Hypothalamus (tissue), 51 donors: ENCODE measurements at regions not wholly inside any gene's neighbourhood (a gene's known extent, or its start where the extent isn't known, plus 50 kb on each side); places are given as distances from the start of the nearest gene placed in this dataset.
A peak's percentile ranks its signal among the peaks of the same experiment; 100 is the strongest.

Experiments
- DNase-seq, 51 donors: peaks; one replicate each; lab custom pipeline; 2025; lab: John Stamatoyannopoulos, UW

DNA sequence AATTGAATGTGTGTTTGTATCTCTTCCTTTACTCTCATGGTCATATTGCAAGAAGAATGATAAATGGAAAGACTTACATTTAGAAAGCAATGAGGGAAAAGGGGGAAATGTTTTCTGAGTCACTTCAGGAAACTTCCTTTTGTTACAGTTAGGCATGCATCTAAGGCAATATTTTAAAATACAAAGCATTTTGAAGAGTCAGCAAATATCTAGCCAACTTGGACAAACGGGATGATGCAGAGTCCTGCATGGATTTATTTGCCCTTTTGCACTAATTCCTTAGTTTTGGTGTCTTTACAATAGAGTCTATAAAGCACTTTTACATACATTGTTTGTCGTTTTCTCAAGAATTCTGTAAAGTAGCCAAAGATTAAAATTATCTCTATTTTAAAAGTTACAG lies 286.2 kb upstream of the UBE2E2 start:
- no peak for DNase-seq

DNA sequence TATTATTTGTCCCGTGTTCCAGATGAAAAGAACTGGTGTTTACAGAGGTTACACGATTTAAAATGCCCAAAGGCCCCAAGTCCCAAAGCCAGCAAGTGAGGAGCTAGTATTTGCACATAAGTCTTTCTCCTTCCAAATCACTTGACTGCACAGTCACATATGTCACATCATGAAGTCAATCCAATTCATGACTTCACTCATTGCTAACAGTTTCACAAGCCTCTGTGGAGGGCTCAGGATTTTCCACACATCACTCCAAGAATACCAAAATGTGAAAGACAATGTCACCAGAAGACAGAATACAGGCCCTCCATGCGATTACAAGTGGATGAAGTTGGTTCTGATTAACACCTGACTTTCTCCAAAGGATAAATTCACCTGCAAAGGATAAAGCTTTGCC lies 283.1 kb upstream of the UBE2E2 start:
- no peak for DNase-seq

DNA sequence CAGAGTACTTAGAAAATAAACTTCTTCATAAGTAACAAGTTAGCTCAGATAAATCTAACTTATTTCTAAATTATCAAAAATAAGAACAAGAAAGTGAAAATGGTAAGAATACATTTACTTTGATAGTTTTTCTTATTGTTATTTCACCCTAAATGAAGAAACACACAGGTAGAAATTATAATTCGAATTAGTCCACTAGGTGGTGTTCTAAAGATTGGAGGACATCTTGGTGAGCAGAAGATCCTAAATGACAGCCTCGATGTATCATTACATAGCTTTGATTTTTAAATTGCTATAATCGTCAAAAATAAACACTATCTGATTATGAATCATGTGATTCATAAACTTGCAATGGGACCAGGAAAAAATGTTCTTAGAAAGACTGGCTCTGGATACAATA lies 280.8 kb upstream of the UBE2E2 start:
- DNase-seq = no peak

DNA sequence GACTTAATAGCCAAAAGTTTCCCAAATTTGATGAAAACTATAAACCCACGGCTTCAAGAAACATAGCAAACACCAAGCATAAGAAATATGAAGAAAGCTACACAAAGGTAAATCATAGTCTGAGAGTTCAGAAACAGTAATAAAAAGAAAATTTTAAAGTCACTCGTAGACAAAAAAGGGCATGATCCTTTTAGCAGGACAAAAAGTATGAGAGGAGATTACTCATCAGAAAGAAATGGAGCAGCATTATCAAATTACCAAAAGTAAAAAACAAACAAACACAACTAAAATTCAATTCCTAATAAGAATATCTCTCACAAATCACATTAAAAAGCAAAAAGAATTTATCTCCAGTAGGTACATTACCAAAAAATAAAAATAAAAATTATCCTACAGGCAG lies 279.4 kb upstream of the UBE2E2 start:
- DNase-seq = no peak

DNA sequence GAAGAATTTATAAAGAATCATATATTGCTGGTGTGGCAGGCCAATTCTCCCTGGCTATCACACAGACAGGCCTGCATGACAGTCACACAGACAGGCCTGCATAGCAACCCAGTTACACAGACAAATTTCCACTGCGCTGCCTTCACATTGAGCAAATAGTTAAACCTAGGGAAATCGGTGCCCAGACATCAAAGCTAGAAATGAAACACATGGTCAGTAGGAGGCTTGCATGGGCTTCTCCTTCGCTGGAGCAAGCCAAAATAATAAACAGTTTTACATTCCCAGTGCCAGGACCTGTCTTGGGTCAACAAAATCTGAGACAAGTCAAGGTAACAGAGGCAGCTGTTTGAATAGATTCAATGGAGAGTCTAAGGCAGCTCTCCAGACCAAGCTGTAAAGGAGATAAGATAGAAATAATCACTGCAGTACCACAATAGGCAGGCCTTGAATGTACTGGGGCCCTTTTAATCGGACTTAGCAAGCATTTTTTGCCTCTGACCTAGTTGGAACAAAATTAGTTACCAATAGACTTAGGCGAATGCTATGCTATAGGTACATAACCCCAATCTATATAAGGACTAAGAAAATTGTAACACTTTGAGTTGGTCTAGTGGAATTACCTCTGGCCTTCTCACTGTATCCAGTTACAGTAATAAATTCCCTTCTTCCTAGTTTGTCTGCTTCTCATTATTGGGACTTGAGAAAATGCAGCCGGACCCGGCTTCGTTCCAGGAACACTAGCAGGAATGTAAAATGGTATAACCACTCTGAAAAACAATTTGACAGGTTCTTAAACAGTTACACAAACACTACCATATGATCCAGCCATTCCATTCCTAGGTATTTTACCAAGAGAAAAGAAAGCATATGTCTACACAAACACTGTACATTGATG lies 274.7 kb upstream of the UBE2E2 start:
- DNase-seq = no peak

DNA sequence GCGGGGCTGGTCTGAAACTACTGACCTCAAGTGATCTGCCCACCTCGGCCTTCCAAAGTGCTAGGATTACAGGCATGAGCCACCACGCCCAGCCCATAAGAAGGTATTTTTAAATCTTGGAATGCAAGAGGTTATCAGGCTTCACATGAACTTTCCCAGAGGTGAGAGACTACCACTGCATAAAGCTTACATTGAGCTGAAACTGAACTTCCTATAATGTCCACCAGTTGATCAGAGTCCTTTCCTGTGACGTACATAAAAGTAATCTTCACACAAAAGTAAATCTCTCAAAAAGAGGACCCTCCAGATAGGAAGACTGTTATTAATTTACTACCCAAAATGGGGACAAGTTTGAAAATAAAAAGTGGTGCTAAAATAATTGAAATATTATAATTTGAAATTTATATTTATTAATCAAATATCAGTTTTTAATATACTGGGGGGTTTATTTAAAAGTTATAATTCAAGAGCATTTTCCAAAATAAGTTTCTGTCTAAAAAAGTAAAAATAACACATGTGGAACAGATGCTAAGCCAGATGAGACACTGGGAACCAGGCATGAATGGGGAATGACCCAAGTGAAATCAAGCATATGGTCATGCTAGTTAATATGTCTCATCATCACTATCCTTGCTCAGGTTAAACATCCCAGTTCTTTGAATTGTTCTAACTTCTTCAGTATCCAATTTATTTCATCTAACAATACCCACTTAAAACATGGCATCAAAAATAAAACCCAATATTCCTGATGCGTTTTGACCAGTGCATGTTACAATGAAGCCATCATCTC lies 269.9 kb upstream of the UBE2E2 start:
- no peak for DNase-seq

DNA sequence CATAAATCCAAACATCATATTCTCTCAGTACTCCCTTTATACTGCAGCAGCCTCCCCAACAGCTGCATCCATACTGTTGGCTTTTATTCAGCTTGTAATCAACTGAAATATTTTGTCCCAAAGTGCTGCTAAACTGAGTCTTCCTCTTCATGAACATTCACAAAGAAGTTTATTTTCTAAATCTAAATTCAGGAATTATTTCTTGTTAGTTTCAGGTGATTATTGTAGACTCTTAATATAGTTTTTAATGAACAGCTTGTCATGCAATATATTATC lies 269.3 kb upstream of the UBE2E2 start:
- DNase-seq = no peak

DNA sequence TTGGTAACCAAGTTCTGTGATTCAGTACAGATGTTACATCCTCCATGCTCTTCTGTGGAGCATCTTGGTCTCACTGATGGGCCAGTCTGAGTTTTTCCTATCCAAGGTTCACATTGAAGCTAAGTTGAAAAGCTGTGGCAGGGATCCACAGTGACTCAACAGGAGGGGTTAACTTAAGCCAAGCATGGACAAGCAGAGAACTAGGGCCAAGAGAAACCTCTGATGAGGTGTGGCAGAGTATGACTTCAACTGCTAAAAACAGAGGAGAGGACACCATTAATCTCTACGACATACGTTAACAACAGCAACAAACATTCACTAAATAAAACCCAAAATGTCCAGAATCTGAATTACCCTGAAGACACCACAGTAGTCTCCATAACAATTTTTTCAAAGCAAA lies 268.1 kb upstream of the UBE2E2 start:
- DNase-seq = no peak

DNA sequence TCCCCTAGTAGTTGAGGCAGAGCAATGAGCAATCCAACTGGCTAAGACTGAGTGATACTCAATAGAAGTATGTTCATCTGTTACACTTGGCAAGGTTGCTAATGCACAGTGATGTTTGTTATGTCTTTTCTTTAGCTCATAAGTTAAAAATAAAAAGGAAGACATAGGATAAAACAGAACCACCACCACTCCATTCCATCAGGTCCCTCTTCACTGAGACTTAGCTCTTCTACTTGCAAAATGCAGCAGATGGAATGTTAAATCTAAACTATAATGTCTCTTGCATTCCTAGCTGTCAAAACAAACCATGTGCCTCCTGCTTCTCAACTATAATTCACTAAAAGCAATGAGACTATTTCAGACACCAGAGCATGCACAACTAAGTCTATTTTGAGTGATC lies 265.6 kb upstream of the UBE2E2 start:
- no peak for DNase-seq

DNA sequence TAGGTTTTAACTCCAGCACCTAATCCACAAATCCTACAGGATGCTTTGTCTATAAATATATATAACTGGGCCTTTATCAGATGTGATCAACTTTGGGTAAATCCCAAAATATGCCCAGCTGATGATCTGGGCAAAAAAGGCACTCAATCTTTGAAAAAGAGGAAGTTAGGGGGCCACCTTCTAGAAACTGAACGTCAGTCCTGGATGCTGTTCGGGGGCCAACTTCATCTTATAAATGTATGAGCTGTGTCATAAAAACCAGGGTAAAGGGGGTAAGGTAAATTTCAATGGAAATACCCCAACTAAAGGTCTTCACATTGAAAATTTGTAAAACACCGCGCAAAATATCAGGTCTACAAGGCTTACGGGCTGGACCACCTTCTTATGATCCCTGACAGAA lies 264.4 kb upstream of the UBE2E2 start:
- no peak for DNase-seq

DNA sequence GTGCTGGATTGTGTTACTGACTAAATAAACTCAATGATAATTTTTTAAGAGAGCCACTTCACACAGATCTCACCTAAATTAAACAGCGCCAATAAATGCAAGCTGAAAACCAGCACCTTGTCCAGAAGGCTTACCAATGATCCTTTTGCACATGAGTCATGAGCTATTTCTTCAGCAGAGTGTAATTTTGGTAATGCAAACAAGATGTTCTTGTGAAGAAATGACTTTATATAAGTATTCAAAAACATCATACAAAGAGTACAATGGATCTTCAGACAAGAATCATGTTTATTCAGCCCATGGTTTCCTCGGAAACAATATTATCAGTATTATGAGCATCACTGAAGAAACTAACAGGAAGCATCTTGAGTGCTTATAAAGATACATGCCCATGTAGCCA lies 263.8 kb upstream of the UBE2E2 start:
- DNase-seq = no peak

DNA sequence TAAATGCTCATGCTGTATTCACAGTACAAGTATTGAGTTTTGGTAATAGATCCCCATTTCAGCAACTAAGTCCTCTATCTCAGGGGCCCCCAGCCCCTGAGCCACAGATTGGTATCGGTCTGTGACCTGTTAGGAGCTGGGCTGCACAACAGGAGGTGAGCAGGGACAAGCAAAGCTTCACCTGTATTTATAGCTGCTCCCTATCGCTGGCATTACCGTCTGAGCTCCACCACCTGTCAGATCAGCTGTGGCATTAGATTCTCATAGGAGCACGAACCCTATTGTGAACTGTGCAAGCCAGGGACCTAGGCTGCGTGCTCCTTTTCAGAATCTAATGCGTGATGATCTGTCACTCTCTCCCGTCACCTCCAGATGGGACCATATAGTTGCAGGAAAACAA lies 262.8 kb upstream of the UBE2E2 start:
- no peak for DNase-seq

DNA sequence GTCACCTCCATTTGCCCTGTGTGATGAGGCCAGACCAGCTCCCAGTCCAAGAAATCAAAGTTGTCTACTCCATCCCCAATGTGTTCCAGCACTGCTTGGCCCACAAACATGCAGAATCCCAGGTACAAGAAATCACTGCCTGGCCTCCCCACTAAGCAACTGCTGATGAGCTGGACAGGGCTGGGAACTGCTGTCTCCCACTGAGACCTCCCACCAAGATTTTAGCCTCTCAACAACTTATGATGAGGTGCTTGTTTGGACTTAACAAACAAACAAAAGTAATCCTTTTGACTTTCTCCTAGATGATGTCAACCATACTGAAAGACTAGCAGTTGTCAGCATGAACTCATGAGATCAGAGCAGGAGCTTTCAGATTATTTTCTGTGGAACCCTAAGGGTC lies 260.1 kb upstream of the UBE2E2 start:
- DNase-seq = no peak

DNA sequence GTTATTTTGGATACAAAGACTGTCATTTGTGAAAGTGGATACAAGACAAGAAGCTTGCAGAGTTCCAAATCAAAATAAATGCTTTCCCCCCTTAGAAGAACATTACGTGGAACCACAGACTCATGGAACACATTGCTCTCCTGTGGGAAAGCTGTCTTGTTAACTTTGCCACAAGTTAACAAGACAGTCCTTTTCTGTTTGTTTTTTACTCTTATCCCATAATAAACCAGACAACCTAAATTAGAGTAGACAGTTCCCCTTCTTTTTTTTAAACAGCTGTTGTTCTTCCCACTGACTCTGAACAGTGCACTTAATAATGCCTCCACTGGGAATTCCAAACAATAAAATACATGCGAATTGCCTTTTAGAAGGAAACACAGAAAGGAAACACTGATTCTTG lies 255.3 kb upstream of the UBE2E2 start:
- no peak for DNase-seq

DNA sequence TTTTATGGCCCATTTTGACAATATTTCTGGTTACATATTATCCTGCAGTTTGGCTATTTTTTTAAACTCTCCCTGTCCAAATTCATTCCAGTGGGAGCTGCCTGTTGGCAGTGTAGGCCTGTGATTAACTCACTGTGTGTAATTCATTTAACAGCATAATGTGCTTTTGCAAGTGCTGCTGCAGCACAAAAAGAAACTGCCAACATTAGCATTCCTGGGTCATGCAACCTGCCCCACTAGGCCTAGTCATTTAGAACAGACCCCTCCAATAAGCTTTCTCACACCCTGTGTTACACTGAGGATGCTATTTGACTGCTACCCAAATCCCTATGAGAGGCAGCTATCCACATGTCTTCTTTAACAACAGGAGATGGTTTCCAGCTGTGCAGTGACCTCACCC lies 251.2 kb upstream of the UBE2E2 start:
- no peak for DNase-seq

DNA sequence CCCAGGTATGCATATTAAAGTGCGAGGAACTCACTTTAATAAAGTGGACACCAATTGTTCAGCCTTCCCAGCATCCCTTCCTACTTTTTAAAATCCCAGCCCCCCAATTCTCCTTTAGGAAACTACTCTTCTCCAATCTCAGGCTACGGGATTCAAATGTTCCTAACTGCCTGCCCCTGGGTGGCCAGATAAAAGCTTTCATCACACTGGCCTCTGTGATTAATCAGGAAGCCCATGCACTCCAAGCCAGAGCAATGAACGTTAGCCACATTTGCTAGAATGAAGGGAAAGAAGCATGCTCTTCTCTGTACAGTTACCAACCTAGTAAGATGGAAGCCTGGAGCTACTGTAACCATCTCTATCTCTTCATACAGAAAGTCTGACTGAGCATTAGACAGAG lies 250.3 kb upstream of the UBE2E2 start:
- DNase-seq = no peak

DNA sequence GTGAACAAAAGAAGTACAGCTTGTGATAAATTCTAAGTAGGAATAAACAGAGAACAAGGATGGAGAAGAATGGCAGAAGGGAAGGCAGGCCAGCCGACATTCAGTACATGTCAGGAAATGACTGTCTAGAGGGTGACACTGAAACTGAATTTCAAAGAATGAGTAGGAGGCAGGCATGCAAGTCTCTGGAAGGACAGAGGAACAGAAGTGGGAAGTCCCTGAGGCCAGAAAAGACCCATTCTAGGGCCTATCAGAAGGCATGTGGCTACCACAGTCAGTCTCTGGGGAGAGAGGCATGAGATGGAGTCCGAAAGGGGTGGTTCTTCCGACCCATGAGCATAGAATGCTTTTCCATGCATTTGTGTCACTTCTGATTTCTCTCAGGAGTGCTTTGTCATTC lies 243.5 kb upstream of the UBE2E2 start:
- peak in 1 of 51 donors; percentile 7 for DNase-seq

DNA sequence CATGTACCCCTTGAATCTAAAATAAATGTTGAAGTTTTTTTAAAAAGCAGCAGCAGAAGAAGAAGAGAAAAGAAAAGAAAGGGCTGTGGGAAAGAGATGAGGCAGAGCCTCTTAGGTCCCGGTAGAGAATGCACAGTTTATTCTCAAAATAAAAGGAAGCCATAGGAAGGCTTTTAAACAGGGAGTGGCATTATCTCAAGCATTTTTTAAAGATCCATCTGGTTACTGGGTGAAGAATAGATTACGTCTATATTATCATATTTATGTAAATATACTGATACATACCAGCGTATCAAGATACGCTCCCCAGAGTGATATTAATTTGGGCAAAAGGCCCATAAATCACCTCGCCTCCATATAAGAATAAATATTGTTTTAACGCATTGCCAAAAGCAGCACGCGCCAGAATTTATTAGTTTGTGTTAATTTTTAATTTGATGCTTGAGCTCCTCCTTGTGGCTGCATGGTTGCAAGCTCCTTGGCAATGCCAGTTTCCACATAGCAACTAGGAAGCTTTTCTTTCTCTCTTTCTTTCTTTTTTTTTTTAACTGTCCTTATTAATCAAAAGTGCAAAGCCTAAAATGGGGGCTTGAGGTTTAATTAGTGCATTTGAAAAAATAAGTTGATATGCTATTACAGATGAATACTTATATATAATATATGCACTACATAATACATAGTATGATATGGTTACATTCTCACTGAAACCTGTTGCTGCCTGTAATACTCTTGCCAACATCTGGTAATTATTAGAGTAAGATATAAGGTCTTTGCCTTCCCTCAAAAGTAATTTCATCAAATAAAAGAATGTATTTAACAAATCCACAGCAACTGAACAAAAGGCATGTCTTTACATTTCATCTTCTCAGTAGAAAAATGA lies 242.8 kb upstream of the UBE2E2 start:
- peak in 15 of 51 donors; percentile 1 to 50 (median 9) for DNase-seq

DNA sequence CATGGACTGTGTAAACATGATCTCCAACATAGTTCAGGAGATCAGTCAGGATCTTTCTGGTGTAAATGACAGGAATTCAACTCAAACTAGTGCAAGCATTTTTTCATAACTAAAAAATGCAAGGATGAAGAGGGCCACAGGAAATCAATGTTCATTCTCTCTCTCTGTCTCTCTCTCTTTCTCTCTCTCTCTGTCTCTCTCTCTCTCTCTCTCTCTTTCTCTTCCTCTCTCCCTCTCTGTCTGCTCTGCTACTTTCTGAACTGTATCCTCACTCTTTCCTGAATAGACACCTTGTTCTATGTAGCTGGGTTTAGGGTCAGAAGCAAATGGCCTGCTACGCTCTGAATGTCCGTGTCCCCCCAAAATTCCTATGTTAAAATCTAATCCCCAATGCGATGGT lies 240.9 kb upstream of the UBE2E2 start:
- no peak for DNase-seq

DNA sequence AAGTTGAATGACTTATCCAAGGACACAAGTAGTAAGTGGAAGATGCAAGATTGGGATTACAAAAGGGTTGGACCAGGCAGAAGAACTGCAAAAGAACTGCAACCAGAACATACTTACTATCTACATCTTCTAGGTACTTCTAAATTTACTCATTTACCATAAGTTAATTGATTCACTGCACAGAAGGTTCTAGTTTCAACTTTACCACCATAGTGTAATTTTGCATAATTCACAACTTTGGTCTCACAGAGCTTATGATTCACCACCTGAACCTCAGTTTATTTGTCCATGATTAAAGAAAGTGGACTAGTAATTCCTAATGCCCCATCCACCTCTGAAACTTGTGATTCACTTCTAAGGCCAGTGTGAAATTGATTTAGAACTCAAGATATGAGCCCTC lies 236.8 kb upstream of the UBE2E2 start:
- DNase-seq = no peak

DNA sequence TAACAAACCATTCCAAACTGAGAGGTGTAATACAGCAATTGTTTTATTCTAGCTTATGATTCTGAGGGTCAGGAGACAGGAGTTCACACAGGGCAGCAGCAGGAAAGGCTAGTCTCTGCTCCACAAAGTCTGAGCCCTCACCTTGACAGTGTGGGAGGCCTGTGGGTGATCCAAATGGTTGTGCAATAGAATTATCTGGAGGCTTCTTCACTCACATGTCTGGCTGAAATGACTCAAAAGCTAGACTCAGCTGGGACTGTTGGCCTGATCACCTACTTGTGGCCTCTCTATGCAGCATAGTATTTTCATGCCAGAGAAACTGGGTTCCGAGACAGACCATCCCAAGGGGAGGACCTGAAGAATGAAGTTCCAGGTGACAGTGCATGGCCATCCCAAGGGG lies 233.9 kb upstream of the UBE2E2 start:
- no peak for DNase-seq
